H1 (cell line): ENCODE measurements at regions not wholly inside any gene's neighbourhood (a gene's known extent, or its start where the extent isn't known, plus 50 kb on each side); places are given as distances from the start of the nearest gene placed in this dataset.

Source experiments
- BACH1 ChIP-seq: IDR thresholded peaks from 2 replicates; pipeline ENCODE4 v1.6.1; 2012; ENCODE audit warnings: low read length, improper control_type of control experiment
- CBX5 ChIP-seq: fragments of 300-800, 300-1000 bp; sonication (generic); IDR thresholded peaks from 2 replicates; pipeline ENCODE4 v1.7.1; 2016; ENCODE audit warnings: antibody characterized with exemption, low read length, low read depth
- CTCF ChIP-seq, 3 experiments: IDR thresholded peaks; 1 replicate in 2 of 3; 2 replicates in 1 of 3; pipeline versions ENCODE4 v1.5.1 to v1.6.1; 2011; ENCODE audit warnings: low read length in 3 of 3, mild to moderate bottlenecking in 3 of 3, inconsistent platforms in 2 of 3, low read depth in 1 of 3, moderate library complexity in 1 of 3; ENCODE audit not compliant: insufficient read depth in 1 of 3; ENCODE audit errors: control extremely low read depth in 1 of 3
- POLR2A ChIP-seq, 2 experiments: IDR thresholded peaks; 1 replicate in 1 of 2; 2 replicates in 1 of 2; pipeline ENCODE4 v1.6.1; 2011; ENCODE audit warnings: low read depth in 2 of 2, low read length in 2 of 2, mild to moderate bottlenecking in 2 of 2; ENCODE audit errors: control extremely low read depth in 1 of 2
- POLR2AphosphoS5 ChIP-seq: IDR thresholded peaks from 2 replicates; pipeline ENCODE4 v1.6.1; 2011; ENCODE audit warnings: low read depth, low read length
- TEAD4 ChIP-seq: IDR thresholded peaks from 2 replicates; pipeline ENCODE4 v1.6.1; 2012; ENCODE audit warnings: low read depth, low read length, inconsistent platforms, mixed read lengths
- YY1 ChIP-seq: IDR thresholded peaks from 2 replicates; pipeline ENCODE4 v1.6.1; 2011; ENCODE audit warnings: low read depth, mild to moderate bottlenecking, low read length

- TF ChIP-seq CTCF (IDR thresholded peaks at IDR 0.05; ENCODE audit: control extremely low read depth in 1 of 3, insufficient read depth in 1 of 3, low read depth in 1 of 3, low read length in 3 of 3), result no peak
- no peak for TF ChIP-seq POLR2AphosphoS5
- TF ChIP-seq POLR2A (IDR thresholded peaks at IDR 0.05; ENCODE audit: control extremely low read depth in 1 of 2, low read depth in 2 of 2, low read length in 2 of 2), result no peak
- TF ChIP-seq TEAD4, result no peak
- no peak for TF ChIP-seq BACH1
- TF ChIP-seq CBX5, result no peak
- no peak for TF ChIP-seq YY1
Observed at GRCh38 chr18:10047237-10047636, 133.4 kb downstream of the VAPA start.
